KMS-11 (cell line): ENCODE measurements at regions not wholly inside any gene's neighbourhood (a gene's known extent, or its start where the extent isn't known, plus 50 kb on each side); places are given as distances from the start of the nearest gene placed in this dataset.

Experiments used
- H2AFZ ChIP-seq: fragments of 200-600 bp; sonication (generic); 2 replicates; pipeline ENCODE4 v1.6.1; 2016; ENCODE audit warnings: antibody characterized with exemption, mixed run types, low read depth
- H3K27ac ChIP-seq: fragments of 200-600 bp; sonication (generic); 2 replicates; pipeline ENCODE4 v1.6.1; 2016; ENCODE audit warnings: mild to moderate bottlenecking, mixed run types
- H3K27me3 ChIP-seq: fragments of 200-600 bp; sonication (generic); 2 replicates; pipeline ENCODE4 v1.6.1; 2017; ENCODE audit warnings: mild to moderate bottlenecking, low read depth, mixed run types, moderate library complexity; ENCODE audit not compliant: insufficient read depth
- H3K36me3 ChIP-seq: fragments of 200-600 bp; sonication (generic); 2 replicates; pipeline ENCODE4 v1.6.1; 2017; ENCODE audit warnings: mild to moderate bottlenecking, mixed run types; ENCODE audit not compliant: insufficient read depth
- H3K4me1 ChIP-seq: fragments of 200-600 bp; sonication (generic); 2 replicates; pipeline ENCODE4 v1.6.1; 2016; ENCODE audit warnings: mild to moderate bottlenecking, low read depth, mixed run types; ENCODE audit not compliant: poor library complexity, severe bottlenecking
- H3K4me2 ChIP-seq: fragments of 200-600 bp; sonication (generic); 2 replicates; pipeline ENCODE4 v1.7.0; 2016; ENCODE audit warnings: mild to moderate bottlenecking, mixed run types
- H3K4me3 ChIP-seq: fragments of 200-600 bp; sonication (generic); IDR thresholded peaks from 2 replicates; pipeline ENCODE4 v1.6.1; 2017; ENCODE audit warnings: low read depth, low read length, mixed read lengths; ENCODE audit not compliant: insufficient read depth
- H3K79me2 ChIP-seq: fragments of 200-600 bp; sonication (generic); 2 replicates; pipeline ENCODE4 v1.6.1; 2016; ENCODE audit warnings: low read depth, mixed run types; ENCODE audit not compliant: insufficient read depth
- H3K9ac ChIP-seq: fragments of 200-600 bp; sonication (generic); 2 replicates; pipeline ENCODE4 v1.6.1; 2016; ENCODE audit warnings: mild to moderate bottlenecking, mixed run types
- H4K20me1 ChIP-seq: fragments of 200-600 bp; sonication (generic); 2 replicates; pipeline ENCODE4 v1.6.1; 2016; ENCODE audit warnings: mild to moderate bottlenecking, mixed run types; ENCODE audit not compliant: insufficient read depth
- TF ChIP-seq, protein P1 (sequence below): fragments of 200-600 bp; sonication (generic); conservative IDR thresholded peaks from 2 replicates; pipeline ENCODE4 v1.6.1; 2017; ENCODE audit warnings: low read depth, mild to moderate bottlenecking, antibody characterized with exemption, low read length, moderate library complexity, mixed read lengths

DNA sequence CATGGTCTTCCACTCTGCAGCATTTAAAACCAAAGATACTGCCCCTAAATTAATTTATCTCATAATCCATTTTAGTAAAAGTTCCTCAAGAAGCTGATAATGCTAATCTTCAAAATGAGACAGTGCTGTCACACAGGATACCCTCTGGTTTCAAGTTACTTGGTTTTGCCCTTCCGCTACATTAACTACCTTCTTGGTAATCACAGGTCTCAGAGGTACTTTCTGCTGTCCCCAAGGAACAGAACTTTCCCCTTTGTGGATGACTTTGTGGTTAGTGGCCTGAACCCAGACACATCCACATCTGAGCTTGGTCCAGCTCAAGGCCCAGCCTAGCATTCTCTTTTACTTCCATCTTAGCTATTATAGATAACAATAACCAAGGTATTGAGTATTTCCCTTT is 88.8 kb upstream of the TMEM26 start:
- Histone ChIP-seq H2AFZ (no peak overlapping the region), H3K4me1 (no peaks in the 10 kb centered on the region), H3K9ac (no peak overlapping the region), H3K4me2 (no peak overlapping the region), H3K36me3 (no peaks in the 10 kb centered on the region), H3K27ac (no peak overlapping the region), H3K27me3 (no peaks in the 10 kb centered on the region), H3K79me2 (no peaks in the 10 kb centered on the region), H4K20me1 (no peaks in the 10 kb centered on the region), H3K4me3 (no peak overlapping the region)
- TF ChIP-seq, protein P1, sequence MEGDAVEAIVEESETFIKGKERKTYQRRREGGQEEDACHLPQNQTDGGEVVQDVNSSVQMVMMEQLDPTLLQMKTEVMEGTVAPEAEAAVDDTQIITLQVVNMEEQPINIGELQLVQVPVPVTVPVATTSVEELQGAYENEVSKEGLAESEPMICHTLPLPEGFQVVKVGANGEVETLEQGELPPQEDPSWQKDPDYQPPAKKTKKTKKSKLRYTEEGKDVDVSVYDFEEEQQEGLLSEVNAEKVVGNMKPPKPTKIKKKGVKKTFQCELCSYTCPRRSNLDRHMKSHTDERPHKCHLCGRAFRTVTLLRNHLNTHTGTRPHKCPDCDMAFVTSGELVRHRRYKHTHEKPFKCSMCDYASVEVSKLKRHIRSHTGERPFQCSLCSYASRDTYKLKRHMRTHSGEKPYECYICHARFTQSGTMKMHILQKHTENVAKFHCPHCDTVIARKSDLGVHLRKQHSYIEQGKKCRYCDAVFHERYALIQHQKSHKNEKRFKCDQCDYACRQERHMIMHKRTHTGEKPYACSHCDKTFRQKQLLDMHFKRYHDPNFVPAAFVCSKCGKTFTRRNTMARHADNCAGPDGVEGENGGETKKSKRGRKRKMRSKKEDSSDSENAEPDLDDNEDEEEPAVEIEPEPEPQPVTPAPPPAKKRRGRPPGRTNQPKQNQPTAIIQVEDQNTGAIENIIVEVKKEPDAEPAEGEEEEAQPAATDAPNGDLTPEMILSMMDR = no peak

DNA sequence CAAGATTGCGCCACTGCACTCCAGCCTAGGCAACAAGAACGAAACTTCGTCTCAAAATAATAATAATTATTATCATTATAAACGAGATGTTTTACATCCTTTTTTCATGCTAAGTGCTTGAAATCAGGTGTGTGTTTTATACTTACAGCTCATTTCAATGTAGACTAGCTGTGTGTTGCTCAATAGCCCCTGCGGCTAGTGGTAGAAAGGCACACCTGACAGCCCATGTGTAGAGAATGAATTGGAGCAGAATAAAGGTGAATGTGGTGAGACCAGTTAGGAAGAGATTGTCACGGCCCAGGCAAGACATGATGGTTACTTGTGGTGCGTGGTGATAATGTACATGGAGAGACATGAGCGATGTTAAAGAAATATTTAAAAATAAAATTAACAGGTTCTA is 86.7 kb upstream of the TMEM26 start:
- H3K4me3 ChIP-seq = no peak overlapping the region

DNA sequence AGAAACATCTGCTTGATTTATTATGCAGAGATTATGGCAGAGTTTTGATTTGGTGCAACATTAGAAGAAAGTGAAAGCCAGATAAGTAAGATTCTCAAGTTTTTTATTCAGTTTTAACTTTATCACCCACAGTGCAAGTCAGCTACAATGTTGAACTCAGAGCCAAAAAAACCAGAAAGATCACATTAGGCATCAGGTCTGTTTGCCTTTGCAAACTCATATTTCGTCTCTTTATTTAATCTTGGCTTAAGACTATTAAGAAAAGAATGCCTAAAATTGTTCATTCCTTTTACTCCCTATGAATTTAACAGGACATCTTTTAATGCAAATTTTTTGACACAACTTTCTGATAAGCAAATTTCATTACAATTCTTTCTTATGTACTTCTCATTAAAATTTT is 76.0 kb upstream of the TMEM26 start:
- H3K27me3 ChIP-seq = no peaks in the 10 kb centered on the region
- no peak overlapping the region for H3K27ac ChIP-seq
- no peaks in the 10 kb centered on the region for H3K79me2 ChIP-seq
- TF ChIP-seq, protein P1 = no peak
- H2AFZ ChIP-seq = no peak overlapping the region
- no peak overlapping the region for H3K4me2 ChIP-seq
- no peaks in the 10 kb centered on the region for H4K20me1 ChIP-seq
- H3K4me3 ChIP-seq = no peak overlapping the region
- no peak overlapping the region for H3K9ac ChIP-seq
- no peaks in the 10 kb centered on the region for H3K36me3 ChIP-seq
- no peaks in the 10 kb centered on the region for H3K4me1 ChIP-seq

More for the DNA sequence above, 86.7 kb upstream of the TMEM26 start:
- H3K79me2 ChIP-seq = no peaks in the 10 kb centered on the region
- H3K27me3 ChIP-seq = no peaks in the 10 kb centered on the region
- no peaks in the 10 kb centered on the region for H3K36me3 ChIP-seq
- H3K4me1 ChIP-seq = no peaks in the 10 kb centered on the region
- no peak overlapping the region for H3K9ac ChIP-seq
- no peaks in the 10 kb centered on the region for H4K20me1 ChIP-seq
- TF ChIP-seq, protein P1 = no peak
- no peak overlapping the region for H3K4me2 ChIP-seq
- H2AFZ ChIP-seq = no peak overlapping the region
- H3K27ac ChIP-seq = no peak overlapping the region

DNA sequence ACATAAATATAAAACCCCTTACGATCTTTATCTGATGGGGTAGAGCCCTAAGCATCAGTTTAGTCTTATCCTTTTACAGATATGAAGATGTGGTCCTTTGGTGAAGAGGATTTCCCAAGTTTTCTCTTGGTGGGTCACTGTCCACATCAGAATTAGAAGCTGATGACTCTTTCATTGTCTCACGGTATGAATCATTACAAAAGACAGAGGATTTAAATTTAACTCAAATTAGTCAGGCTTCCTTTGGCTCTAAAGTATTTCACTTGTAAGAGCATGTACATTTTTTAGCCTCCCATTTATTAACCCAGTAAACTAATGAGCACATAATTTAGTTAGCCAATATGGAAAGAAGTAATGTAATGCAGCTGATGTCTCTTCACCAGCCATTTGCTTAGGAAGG is 49.9 kb upstream of the TMEM26 start:
- no peaks in the 10 kb centered on the region for H3K79me2 ChIP-seq
- H3K4me2 ChIP-seq = no peak overlapping the region
- no peak overlapping the region for H3K27ac ChIP-seq
- H3K4me1 ChIP-seq = no peaks in the 10 kb centered on the region
- H3K9ac ChIP-seq = no peak overlapping the region
- no peak overlapping the region for H3K4me3 ChIP-seq
- H3K27me3 ChIP-seq = no peaks in the 10 kb centered on the region
- H4K20me1 ChIP-seq = no peaks in the 10 kb centered on the region
- TF ChIP-seq, protein P1 = no peak
- H2AFZ ChIP-seq = no peak overlapping the region
- no peaks in the 10 kb centered on the region for H3K36me3 ChIP-seq
